Left lung (tissue), 4 donors: ENCODE measurements at regions not wholly inside any gene's neighbourhood (a gene's known extent, or its start where the extent isn't known, plus 50 kb on each side); places are given as distances from the start of the nearest gene placed in this dataset.
"Not testable (repeated sequence)": the region's sequence is repeated elsewhere in the genome, so short reads cannot be mapped to it uniquely, and the experiment has no call there.

ENCODE experiments used
- ATAC-seq: fragments of 200-7000 bp; cut with Tn5 transposase; one replicate; pipeline ENCODE4 v1.9.1; 2020; ENCODE audit warnings: moderate library complexity
- DNase-seq, 4 donors: peaks; one replicate each; pipeline ENCODE4 v3.0.0-alpha.2; 2013 to 2020
- H3K27ac ChIP-seq, 2 donors: fragments of 200-600 bp; sonication (generic) in 1 of 2; one replicate each; pipeline versions ENCODE4 v1.5.0 to v1.8.0; 2020 to 2021
- H3K27me3 ChIP-seq, 2 donors: fragments of 200-600 bp; sonication (generic) in 1 of 2; one replicate each; pipeline versions ENCODE4 v1.5.0 to v1.8.0; 2020 to 2021
- H3K36me3 ChIP-seq, 2 donors: fragments of 200-600 bp; sonication (generic) in 1 of 2; one replicate each; pipeline versions ENCODE4 v1.5.0 to v1.8.0; 2020 to 2021
- H3K4me1 ChIP-seq, 2 donors: fragments of 200-600 bp; one replicate each; pipeline ENCODE4 v1.8.0; 2021
- H3K4me3 ChIP-seq, 2 donors: fragments of 200-600 bp; sonication (generic) in 1 of 2; one replicate each; pipeline versions ENCODE4 v1.5.0 to v1.8.0; 2020 to 2021; ENCODE audit warnings: mild to moderate bottlenecking in 1 of 2
- H3K9me3 ChIP-seq, 2 donors: fragments of 200-600 bp; sonication (generic) in 1 of 2; one replicate each; pipeline versions ENCODE4 v1.5.0 to v1.8.0; 2020 to 2021
- intact Hi-C, 2 donors: fragments of 100-400 bp; cut with DNase I; formaldehyde crosslinking; loops; one replicate each; pipeline versions ENCODE4 v1.11.2 to v1.14.2; 2022
- TF ChIP-seq, protein P1 (sequence below), 2 donors: fragments of 200-600 bp; sonication (generic) in 1 of 2; IDR thresholded peaks; one replicate each; pipeline versions ENCODE4 v1.5.0 to v1.8.0; 2021; ENCODE audit warnings: antibody characterized with exemption in 2 of 2
- donor health status: DM: no; HTN: yes; CAD: no.
- donor health status: DM: no; HTN: no; CAD: no.

DNA sequence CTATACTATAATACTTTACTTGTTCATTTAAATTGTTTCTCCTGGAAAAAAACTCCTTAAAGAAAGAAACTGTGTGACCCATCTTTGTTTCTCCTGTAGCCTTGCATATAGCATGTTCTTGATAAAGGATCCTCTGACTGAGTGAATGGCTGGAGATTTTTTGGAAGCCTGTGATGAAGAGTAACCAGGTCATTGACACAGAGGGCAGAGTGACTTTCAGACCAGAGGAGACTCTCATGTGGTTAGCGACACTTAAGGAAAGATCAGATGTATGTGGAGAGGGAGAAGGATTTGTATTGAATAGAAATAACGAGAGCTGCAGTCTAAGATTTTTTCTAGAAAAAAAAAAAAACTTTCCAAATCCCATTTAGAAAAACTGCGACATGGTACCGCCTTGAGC is 85.5 kb downstream of the TRIM43 start:
- Histone ChIP-seq H3K4me3 (no peak overlapping the region), H3K27me3 (peaks cover 0 to 1% of the 10 kb centered on the region in 2 donors), H3K27ac (no peak overlapping the region), H3K4me1 (no peaks in the 10 kb centered on the region), H3K9me3 (no peaks in the 10 kb centered on the region), H3K36me3 (no peaks in the 10 kb centered on the region)
- no peak for ATAC-seq
- TF ChIP-seq, protein P1, sequence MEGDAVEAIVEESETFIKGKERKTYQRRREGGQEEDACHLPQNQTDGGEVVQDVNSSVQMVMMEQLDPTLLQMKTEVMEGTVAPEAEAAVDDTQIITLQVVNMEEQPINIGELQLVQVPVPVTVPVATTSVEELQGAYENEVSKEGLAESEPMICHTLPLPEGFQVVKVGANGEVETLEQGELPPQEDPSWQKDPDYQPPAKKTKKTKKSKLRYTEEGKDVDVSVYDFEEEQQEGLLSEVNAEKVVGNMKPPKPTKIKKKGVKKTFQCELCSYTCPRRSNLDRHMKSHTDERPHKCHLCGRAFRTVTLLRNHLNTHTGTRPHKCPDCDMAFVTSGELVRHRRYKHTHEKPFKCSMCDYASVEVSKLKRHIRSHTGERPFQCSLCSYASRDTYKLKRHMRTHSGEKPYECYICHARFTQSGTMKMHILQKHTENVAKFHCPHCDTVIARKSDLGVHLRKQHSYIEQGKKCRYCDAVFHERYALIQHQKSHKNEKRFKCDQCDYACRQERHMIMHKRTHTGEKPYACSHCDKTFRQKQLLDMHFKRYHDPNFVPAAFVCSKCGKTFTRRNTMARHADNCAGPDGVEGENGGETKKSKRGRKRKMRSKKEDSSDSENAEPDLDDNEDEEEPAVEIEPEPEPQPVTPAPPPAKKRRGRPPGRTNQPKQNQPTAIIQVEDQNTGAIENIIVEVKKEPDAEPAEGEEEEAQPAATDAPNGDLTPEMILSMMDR (IDR thresholded peaks at IDR 0.05): no peak
- DNase-seq: no peak
- intact Hi-C loops: no loop called here

- ATAC-seq, intact Hi-C loops: not testable (repeated sequence)
Measured at GRCh38 chr2:95677833-95678232, 86.0 kb downstream of the TRIM43 start.

GRCh38 chr2:95681158-95681557 is 89.4 kb downstream of the TRIM43 start:
- H3K4me3 ChIP-seq, ATAC-seq, intact Hi-C loops, DNase-seq, H3K9me3 ChIP-seq, H3K4me1 ChIP-seq, H3K27me3 ChIP-seq, H3K36me3 ChIP-seq, H3K27ac ChIP-seq: not testable (repeated sequence)

More at GRCh38 chr2:95677833-95678232, 86.0 kb downstream of the TRIM43 start:
- H3K4me1 ChIP-seq, DNase-seq, H3K36me3 ChIP-seq, H3K9me3 ChIP-seq, H3K27me3 ChIP-seq, H3K27ac ChIP-seq, H3K4me3 ChIP-seq: not testable (repeated sequence)

- H3K36me3 ChIP-seq, H3K4me3 ChIP-seq, H3K27ac ChIP-seq, intact Hi-C loops, DNase-seq, H3K4me1 ChIP-seq, H3K27me3 ChIP-seq, H3K9me3 ChIP-seq: not testable (repeated sequence)
- ATAC-seq: peak; percentile 49
Measured at GRCh38 chr2:95681589-95682081, 89.8 kb downstream of the TRIM43 start.

GRCh38 chr2:95682889-95683517 is 91.2 kb downstream of the TRIM43 start:
- peak; percentile 19 for ATAC-seq
- H3K4me1 ChIP-seq, H3K36me3 ChIP-seq, intact Hi-C loops, DNase-seq, H3K9me3 ChIP-seq, H3K27me3 ChIP-seq: not testable (repeated sequence)
- Histone ChIP-seq H3K4me3 (peak overlapping the region; percentile 29 to 32), H3K27ac (peak overlapping the region; percentile 48 to 62)

DNA sequence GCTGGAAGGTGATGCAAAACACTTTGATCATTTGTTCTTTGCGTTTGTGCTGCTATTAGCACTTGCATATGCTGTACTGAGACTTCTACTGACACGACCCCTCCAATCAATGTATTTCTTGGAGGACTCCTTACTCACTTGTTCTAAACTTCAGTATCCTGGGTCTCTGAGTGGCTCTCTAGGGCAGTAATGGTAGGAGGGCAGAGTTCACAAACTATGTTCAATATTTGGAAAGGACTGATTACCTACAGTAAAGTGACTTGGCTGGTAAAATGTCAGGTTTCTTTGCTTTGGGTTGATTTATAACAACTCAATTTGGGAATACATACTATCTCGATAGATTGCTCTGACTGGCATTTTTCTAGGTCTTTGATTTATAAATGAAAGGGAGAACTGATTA is 93.7 kb downstream of the TRIM43 start:
- Histone ChIP-seq H3K36me3 (no peaks in the 10 kb centered on the region), H3K27me3 (peaks cover 0 to 8% of the 10 kb centered on the region in 2 donors), H3K9me3 (no peaks in the 10 kb centered on the region), H3K4me3 (no peak overlapping the region), H3K4me1 (peaks cover 0 to 8% of the 10 kb centered on the region in 2 donors), H3K27ac (no peak overlapping the region)
- DNase-seq (no peak), ATAC-seq (no peak)
- intact Hi-C loops: no loop called here
- TF ChIP-seq, protein P1 (IDR thresholded peaks at IDR 0.05): no peak

DNA sequence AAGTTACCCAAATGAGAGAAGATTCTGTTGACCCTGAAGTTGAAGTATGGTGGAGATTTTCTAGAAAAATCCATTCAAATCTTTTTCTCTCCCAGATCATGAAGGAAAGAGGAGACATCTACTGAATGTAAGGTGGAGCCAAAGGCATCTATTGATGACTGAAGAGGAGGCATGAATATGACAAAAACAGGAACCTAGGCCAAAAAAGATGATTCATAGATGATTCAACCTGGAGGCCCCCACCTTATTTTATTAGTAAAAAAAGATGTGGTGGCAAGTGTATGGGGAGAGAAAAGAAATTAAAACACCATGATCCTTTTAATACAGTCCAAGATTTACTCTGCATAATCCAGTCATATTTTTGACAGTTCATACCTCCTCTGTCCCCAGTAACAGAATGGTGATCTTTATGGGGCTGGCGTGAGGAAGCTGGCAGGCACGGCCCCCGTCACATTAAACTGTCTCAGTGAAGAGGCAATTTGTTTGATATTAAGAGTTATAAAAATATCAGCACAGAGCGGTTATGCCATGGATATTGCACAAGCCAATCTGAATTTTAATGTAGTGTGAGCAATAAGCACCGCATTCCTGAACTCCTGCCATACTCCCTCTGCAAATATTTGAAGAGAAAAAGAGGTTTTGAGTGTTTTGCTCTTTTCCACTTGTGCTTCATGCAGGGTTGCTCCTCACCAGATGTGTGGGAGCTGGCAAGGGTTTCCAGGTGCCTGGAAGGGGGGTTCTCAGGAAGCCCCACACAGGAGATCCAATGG is 94.4 kb downstream of the TRIM43 start:
- H3K36me3 ChIP-seq, H3K27ac ChIP-seq, intact Hi-C loops, H3K27me3 ChIP-seq, H3K4me1 ChIP-seq, H3K4me3 ChIP-seq, H3K9me3 ChIP-seq: not testable (repeated sequence)
- DNase-seq (peak in 2 of 4 donors; percentile 68 to 73), ATAC-seq (peak; percentile 51)

GRCh38 chr2:95687852-95688251 is 96.1 kb downstream of the TRIM43 start:
- H3K27me3 ChIP-seq, H3K4me3 ChIP-seq, H3K36me3 ChIP-seq, ATAC-seq, DNase-seq, intact Hi-C loops, H3K4me1 ChIP-seq, H3K9me3 ChIP-seq, H3K27ac ChIP-seq: not testable (repeated sequence)

- DNase-seq, H3K4me1 ChIP-seq, intact Hi-C loops, H3K36me3 ChIP-seq, H3K4me3 ChIP-seq, H3K27ac ChIP-seq, ATAC-seq, H3K27me3 ChIP-seq, H3K9me3 ChIP-seq: not testable (repeated sequence)
Measured at GRCh38 chr2:95691210-95691609, 99.4 kb downstream of the TRIM43 start.

- DNase-seq, intact Hi-C loops, H3K4me3 ChIP-seq, H3K36me3 ChIP-seq, H3K27me3 ChIP-seq, H3K4me1 ChIP-seq, H3K9me3 ChIP-seq, H3K27ac ChIP-seq: not testable (repeated sequence)
- peak; percentile 44 for ATAC-seq
Measured at GRCh38 chr2:95693071-95693846, 101.5 kb downstream of the TRIM43 start.
